Heart left ventricle (tissue), 13 donors: ENCODE measurements at regions not wholly inside any gene's neighbourhood (a gene's known extent, or its start where the extent isn't known, plus 50 kb on each side); places are given as distances from the start of the nearest gene placed in this dataset.

Experiments
- CTCF ChIP-seq, 12 donors: fragments of 200-600 bp; sonication (generic) in 4 of 12; IDR thresholded peaks; one replicate each; pipeline versions ENCODE4 v1.5.0 to v1.8.0; 2018 to 2022; ENCODE audit warnings: antibody characterized with exemption in 12 of 12, mild to moderate bottlenecking in 5 of 12
- POLR2A ChIP-seq, 2 donors: fragments of 450-650 bp; IDR thresholded peaks; one replicate each; pipeline ENCODE4 v1.6.1; 2017; ENCODE audit warnings: antibody characterized with exemption in 2 of 2, mild to moderate bottlenecking in 2 of 2, moderate library complexity in 2 of 2
- donor health status: ischemic (EF 13 %, LVEDD 7.1; RV severe dilation, severe dysfunction).
- donor health status: DM: no; HTN: yes; CAD: no.
- donor health status: DM: no; HTN: no; CAD: no.
- donor health status: ischemic (EF 25% LVEDD 6.9; RV normal size, moderate dysfunction).
- donor health status: ischemic (EF 25% LVEDD 5.7; RV mildly dilated, moderate dysfunction).
- donor health status: ischemic (EF 35%, LVEDD 5.7; RV mildly dilated, moderate dysfunction).
- donor health status: nonischemic (EF 11% LVEDD 7.7; RV severe dilation, severe dysfunction).
- donor health status: DM: yes; HTN: yes; CAD: no.
- donor health status: PGD.
- donor health status: ischemic (EF 29% LVEDD 5.4; RV normal size, mild dysfunction).
- donor health status: nonischemic (EF 23%, LVEDD 6.1; RV moderate dilation, normal function).

GRCh38 chr2:198641161-198641560 lies 816.6 kb downstream of the SATB2 start:
- TF ChIP-seq CTCF (IDR thresholded peaks at IDR 0.05) (no peak), POLR2A (IDR thresholded peaks at IDR 0.05) (no peak)
